NCI-H748 (cell line): ENCODE measurements at regions not wholly inside any gene's neighbourhood (a gene's known extent, or its start where the extent isn't known, plus 50 kb on each side); places are given as distances from the start of the nearest gene placed in this dataset.
"Not testable (repeated sequence)": the region's sequence is repeated elsewhere in the genome, so short reads cannot be mapped to it uniquely, and the experiment has no call there.

Source experiments
- DNase-seq: peaks from one replicate; lab custom pipeline; 2025; ENCODE audit not compliant: unreplicated experiment; lab: John Stamatoyannopoulos, UW

GRCh38 chr5:62199792-62200716, 106.0 kb upstream of the KIF2A start:
- DNase-seq, result no peak

GRCh38 chr5:62206150-62206829, 99.7 kb upstream of the KIF2A start:
- peak; percentile 51 for DNase-seq

- peak; percentile 76 for DNase-seq
These were observed 97.7 kb upstream of the KIF2A start for GRCh38 chr5:62208218-62208852.

GRCh38 chr5:62211405-62211804, 94.6 kb upstream of the KIF2A start:
- DNase-seq, result peak; percentile 30

GRCh38 chr5:62212648-62213047, 93.4 kb upstream of the KIF2A start:
- no peak for DNase-seq

GRCh38 chr5:62214701-62215100, 91.3 kb upstream of the KIF2A start:
- no peak for DNase-seq

GRCh38 chr5:62216603-62217002, 89.4 kb upstream of the KIF2A start:
- not testable (repeated sequence) for DNase-seq

GRCh38 chr5:62217095-62217494, 88.9 kb upstream of the KIF2A start:
- not testable (repeated sequence) for DNase-seq

GRCh38 chr5:62218860-62219259, 87.1 kb upstream of the KIF2A start:
- not testable (repeated sequence) for DNase-seq

- DNase-seq, result not testable (repeated sequence)
These were observed 84.1 kb upstream of the KIF2A start for GRCh38 chr5:62221881-62222280.

GRCh38 chr5:62222305-62222704, 83.7 kb upstream of the KIF2A start:
- not testable (repeated sequence) for DNase-seq

GRCh38 chr5:62223312-62223670, 82.7 kb upstream of the KIF2A start:
- DNase-seq, result not testable (repeated sequence)

- DNase-seq, result not testable (repeated sequence)
These were observed 80.9 kb upstream of the KIF2A start for GRCh38 chr5:62224987-62225601.

GRCh38 chr5:62230876-62231388, 75.1 kb upstream of the KIF2A start:
- not testable (repeated sequence) for DNase-seq

- DNase-seq, result no peak
These were observed 74.4 kb upstream of the KIF2A start for GRCh38 chr5:62231576-62231975.

GRCh38 chr5:62232218-62232617, 73.8 kb upstream of the KIF2A start:
- DNase-seq, result not testable (repeated sequence)

- not testable (repeated sequence) for DNase-seq
These were observed 72.6 kb upstream of the KIF2A start for GRCh38 chr5:62233083-62234046.

- DNase-seq, result not testable (repeated sequence)
These were observed 69.4 kb upstream of the KIF2A start for GRCh38 chr5:62236593-62236992.

- DNase-seq, result not testable (repeated sequence)
These were observed 68.1 kb upstream of the KIF2A start for GRCh38 chr5:62237944-62238343.

- not testable (repeated sequence) for DNase-seq
These were observed 67.4 kb upstream of the KIF2A start for GRCh38 chr5:62238584-62238983.
